A673 (cell line): ENCODE measurements at regions not wholly inside any gene's neighbourhood (a gene's known extent, or its start where the extent isn't known, plus 50 kb on each side); places are given as distances from the start of the nearest gene placed in this dataset.

Source experiments
- EZH2 ChIP-seq: fragments of 200-600 bp; sonication (generic); IDR thresholded peaks from 2 replicates; pipeline ENCODE4 v1.6.1; 2017; ENCODE audit warnings: borderline replicate concordance, low read depth, mild to moderate bottlenecking, mixed read lengths, antibody characterized with exemption, low read length; ENCODE audit not compliant: poor library complexity, severe bottlenecking
- TF ChIP-seq, protein P1 (sequence below): fragments of 300-800, 200-600 bp; sonication (generic); conservative IDR thresholded peaks from 2 replicates; pipeline ENCODE4 v1.5.1; 2017; ENCODE audit warnings: low read depth, mild to moderate bottlenecking, antibody characterized with exemption, low read length, moderate library complexity, mixed read lengths

- TF ChIP-seq, protein P1, sequence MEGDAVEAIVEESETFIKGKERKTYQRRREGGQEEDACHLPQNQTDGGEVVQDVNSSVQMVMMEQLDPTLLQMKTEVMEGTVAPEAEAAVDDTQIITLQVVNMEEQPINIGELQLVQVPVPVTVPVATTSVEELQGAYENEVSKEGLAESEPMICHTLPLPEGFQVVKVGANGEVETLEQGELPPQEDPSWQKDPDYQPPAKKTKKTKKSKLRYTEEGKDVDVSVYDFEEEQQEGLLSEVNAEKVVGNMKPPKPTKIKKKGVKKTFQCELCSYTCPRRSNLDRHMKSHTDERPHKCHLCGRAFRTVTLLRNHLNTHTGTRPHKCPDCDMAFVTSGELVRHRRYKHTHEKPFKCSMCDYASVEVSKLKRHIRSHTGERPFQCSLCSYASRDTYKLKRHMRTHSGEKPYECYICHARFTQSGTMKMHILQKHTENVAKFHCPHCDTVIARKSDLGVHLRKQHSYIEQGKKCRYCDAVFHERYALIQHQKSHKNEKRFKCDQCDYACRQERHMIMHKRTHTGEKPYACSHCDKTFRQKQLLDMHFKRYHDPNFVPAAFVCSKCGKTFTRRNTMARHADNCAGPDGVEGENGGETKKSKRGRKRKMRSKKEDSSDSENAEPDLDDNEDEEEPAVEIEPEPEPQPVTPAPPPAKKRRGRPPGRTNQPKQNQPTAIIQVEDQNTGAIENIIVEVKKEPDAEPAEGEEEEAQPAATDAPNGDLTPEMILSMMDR: no peak
- TF ChIP-seq EZH2: no peak
Measured at GRCh38 chr10:10492420-10492819, 525.3 kb upstream of the CELF2 start.
